ENCODE measurements at regions not wholly inside any gene's neighbourhood (a gene's known extent, or its start where the extent isn't known, plus 50 kb on each side); places are given as distances from the start of the nearest gene placed in this dataset.

DNA sequence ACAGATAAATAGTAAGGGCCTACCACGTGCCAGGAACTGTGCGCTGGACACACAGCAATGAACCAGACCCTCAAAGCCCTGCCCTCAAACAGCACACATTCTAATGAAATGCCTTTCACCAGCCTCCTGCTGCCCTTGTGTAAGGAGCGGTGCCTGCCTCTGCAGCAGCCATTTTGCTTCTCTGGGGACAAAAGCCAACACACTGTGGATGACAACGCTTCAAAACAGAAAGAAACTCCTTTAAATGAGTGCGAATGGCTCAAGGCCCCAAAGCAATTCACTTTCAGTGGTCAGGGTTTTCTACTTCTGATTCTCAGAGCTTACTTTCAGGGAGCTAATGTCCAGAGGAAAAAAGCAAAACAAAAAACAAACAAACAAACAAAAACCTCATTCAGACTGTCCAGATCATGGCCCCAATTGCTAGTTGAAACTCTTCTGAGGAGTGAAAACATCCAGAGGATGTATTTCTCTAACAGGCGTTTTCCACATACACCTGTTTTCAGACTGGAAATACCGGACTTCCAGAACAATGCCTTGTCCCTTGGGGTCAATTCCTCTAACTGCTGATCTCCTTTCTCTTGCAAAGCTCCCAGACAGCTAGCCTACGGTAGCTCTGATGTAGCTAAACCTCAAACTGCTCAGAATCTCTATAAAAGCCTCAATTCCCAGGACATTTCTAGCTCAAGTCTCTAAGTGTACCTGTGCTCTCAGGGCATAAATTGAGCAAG lies 323.3 kb upstream of the ZNF521 start:
- TF ChIP-seq, protein P1, sequence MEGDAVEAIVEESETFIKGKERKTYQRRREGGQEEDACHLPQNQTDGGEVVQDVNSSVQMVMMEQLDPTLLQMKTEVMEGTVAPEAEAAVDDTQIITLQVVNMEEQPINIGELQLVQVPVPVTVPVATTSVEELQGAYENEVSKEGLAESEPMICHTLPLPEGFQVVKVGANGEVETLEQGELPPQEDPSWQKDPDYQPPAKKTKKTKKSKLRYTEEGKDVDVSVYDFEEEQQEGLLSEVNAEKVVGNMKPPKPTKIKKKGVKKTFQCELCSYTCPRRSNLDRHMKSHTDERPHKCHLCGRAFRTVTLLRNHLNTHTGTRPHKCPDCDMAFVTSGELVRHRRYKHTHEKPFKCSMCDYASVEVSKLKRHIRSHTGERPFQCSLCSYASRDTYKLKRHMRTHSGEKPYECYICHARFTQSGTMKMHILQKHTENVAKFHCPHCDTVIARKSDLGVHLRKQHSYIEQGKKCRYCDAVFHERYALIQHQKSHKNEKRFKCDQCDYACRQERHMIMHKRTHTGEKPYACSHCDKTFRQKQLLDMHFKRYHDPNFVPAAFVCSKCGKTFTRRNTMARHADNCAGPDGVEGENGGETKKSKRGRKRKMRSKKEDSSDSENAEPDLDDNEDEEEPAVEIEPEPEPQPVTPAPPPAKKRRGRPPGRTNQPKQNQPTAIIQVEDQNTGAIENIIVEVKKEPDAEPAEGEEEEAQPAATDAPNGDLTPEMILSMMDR (IDR thresholded peaks at IDR 0.05) = no peak
- TF ChIP-seq POLR2A (IDR thresholded peaks at IDR 0.05) (no peak), POLR2AphosphoS5 (IDR thresholded peaks at IDR 0.05) (no peak), EP300 (IDR thresholded peaks at IDR 0.05; ENCODE audit: low read depth) (no peak)

Data from transverse colon (tissue), 4 donors.